OCI-LY1 (cell line): ENCODE measurements at regions not wholly inside any gene's neighbourhood (a gene's known extent, or its start where the extent isn't known, plus 50 kb on each side); places are given as distances from the start of the nearest gene placed in this dataset.

Experiments used
- H2AFZ ChIP-seq: fragments of 200-600 bp; sonication (generic), shearing (Covaris generic); 2 replicates; pipeline ENCODE4 v1.6.0; 2014; ENCODE audit warnings: antibody characterized with exemption, mild to moderate bottlenecking, low read length
- H3F3A ChIP-seq: fragments of 200-600 bp; sonication (generic), shearing (Covaris generic); 2 replicates; pipeline ENCODE4 v1.6.0; 2014; ENCODE audit warnings: mild to moderate bottlenecking, antibody characterized with exemption, low read length, moderate library complexity; ENCODE audit not compliant: insufficient read depth
- H3K27ac ChIP-seq: fragments of 200-600 bp; sonication (generic); 2 replicates; pipeline ENCODE4 v1.5.1; 2014; ENCODE audit warnings: low read length, mixed run types, mild to moderate bottlenecking, low read depth; ENCODE audit not compliant: poor library complexity, severe bottlenecking
- H3K27me3 ChIP-seq: fragments of 200-600 bp; sonication (generic); 2 replicates; pipeline ENCODE4 v1.6.0; 2014; ENCODE audit warnings: antibody characterized with exemption, mild to moderate bottlenecking, low read length, moderate library complexity; ENCODE audit not compliant: insufficient read depth
- H3K36me3 ChIP-seq: fragments of 200-600 bp; sonication (generic); 2 replicates; pipeline ENCODE4 v1.6.1; 2014; ENCODE audit warnings: mild to moderate bottlenecking, antibody characterized with exemption, low read length, moderate library complexity, mixed read lengths; ENCODE audit not compliant: insufficient read depth
- H3K4me1 ChIP-seq: fragments of 200-600 bp; sonication (generic); 2 replicates; pipeline ENCODE4 v1.5.1; 2014; ENCODE audit warnings: mild to moderate bottlenecking, low read length, moderate library complexity; ENCODE audit not compliant: insufficient read depth, severe bottlenecking
- H3K4me2 ChIP-seq: fragments of 200-600 bp; sonication (generic), shearing (Covaris generic); 2 replicates; pipeline ENCODE4 v1.6.1; 2014; ENCODE audit warnings: low read length
- H3K4me3 ChIP-seq: fragments of 200-600 bp; sonication (generic); 2 replicates; pipeline ENCODE4 v1.5.1; 2014; ENCODE audit warnings: low read length, low read depth, mild to moderate bottlenecking, mixed read lengths; ENCODE audit not compliant: poor library complexity, severe bottlenecking
- H3K79me2 ChIP-seq: fragments of 200-600 bp; shearing (Covaris generic); 2 replicates; pipeline ENCODE4 v1.6.1; 2016; ENCODE audit warnings: mixed run types, low read length, mixed read lengths; ENCODE audit not compliant: insufficient read depth
- H3K9ac ChIP-seq: fragments of 200-600 bp; sonication (generic), shearing (Covaris generic); 2 replicates; pipeline ENCODE4 v1.6.1; 2014; ENCODE audit warnings: mild to moderate bottlenecking, low read length, mixed read lengths
- H3K9me2 ChIP-seq: fragments of 200-600 bp; sonication (generic), shearing (Covaris generic); 2 replicates; pipeline ENCODE4 v1.6.1; 2014; ENCODE audit warnings: low read depth, mild to moderate bottlenecking, low read length, mixed read lengths
- H3K9me3 ChIP-seq: fragments of 200-600 bp; shearing (Covaris generic); 2 replicates; pipeline ENCODE4 v1.6.1; 2014; ENCODE audit warnings: low read length, mixed read lengths
- H4K20me1 ChIP-seq: fragments of 200-600 bp; sonication (generic), shearing (Covaris generic); 2 replicates; pipeline ENCODE4 v1.6.0; 2016; ENCODE audit warnings: mild to moderate bottlenecking, low read length; ENCODE audit not compliant: insufficient read depth
- EZH2 ChIP-seq: fragments of 200-600 bp; sonication (generic), shearing (Covaris generic); IDR thresholded peaks from 2 replicates; pipeline ENCODE4 v1.8.0; 2017; ENCODE audit warnings: borderline replicate concordance, mixed run types, mild to moderate bottlenecking, antibody characterized with exemption, low read length, moderate library complexity, mixed read lengths
- TF ChIP-seq, protein P1 (sequence below): fragments of 200-600 bp; sonication (generic), shearing (Covaris generic); IDR thresholded peaks from 2 replicates; pipeline ENCODE4 v1.5.1; 2017; ENCODE audit warnings: mild to moderate bottlenecking, antibody characterized with exemption, low read length, moderate library complexity, mixed read lengths

DNA sequence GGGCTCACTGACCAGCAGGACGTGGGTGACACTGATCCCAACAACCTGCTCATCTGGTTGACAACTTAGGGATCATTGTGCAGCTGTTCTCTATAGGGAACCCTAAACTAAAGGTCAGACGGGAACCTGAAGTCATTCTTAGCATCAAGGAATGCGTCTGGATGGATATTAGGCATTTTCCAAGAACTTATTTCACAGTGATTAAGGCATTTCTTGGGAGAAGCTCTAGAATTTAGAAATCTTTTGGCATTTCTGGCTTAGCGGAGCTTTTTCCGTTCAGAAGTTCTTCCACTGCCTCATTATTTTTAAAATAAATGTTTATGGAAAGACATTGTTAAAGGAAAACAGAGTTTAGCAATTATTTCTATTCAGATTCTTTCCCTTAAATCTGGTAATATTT, 303.3 kb upstream of the IGFBP3 start:
- no peak for TF ChIP-seq EZH2
- TF ChIP-seq, protein P1, sequence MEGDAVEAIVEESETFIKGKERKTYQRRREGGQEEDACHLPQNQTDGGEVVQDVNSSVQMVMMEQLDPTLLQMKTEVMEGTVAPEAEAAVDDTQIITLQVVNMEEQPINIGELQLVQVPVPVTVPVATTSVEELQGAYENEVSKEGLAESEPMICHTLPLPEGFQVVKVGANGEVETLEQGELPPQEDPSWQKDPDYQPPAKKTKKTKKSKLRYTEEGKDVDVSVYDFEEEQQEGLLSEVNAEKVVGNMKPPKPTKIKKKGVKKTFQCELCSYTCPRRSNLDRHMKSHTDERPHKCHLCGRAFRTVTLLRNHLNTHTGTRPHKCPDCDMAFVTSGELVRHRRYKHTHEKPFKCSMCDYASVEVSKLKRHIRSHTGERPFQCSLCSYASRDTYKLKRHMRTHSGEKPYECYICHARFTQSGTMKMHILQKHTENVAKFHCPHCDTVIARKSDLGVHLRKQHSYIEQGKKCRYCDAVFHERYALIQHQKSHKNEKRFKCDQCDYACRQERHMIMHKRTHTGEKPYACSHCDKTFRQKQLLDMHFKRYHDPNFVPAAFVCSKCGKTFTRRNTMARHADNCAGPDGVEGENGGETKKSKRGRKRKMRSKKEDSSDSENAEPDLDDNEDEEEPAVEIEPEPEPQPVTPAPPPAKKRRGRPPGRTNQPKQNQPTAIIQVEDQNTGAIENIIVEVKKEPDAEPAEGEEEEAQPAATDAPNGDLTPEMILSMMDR = no peak

DNA sequence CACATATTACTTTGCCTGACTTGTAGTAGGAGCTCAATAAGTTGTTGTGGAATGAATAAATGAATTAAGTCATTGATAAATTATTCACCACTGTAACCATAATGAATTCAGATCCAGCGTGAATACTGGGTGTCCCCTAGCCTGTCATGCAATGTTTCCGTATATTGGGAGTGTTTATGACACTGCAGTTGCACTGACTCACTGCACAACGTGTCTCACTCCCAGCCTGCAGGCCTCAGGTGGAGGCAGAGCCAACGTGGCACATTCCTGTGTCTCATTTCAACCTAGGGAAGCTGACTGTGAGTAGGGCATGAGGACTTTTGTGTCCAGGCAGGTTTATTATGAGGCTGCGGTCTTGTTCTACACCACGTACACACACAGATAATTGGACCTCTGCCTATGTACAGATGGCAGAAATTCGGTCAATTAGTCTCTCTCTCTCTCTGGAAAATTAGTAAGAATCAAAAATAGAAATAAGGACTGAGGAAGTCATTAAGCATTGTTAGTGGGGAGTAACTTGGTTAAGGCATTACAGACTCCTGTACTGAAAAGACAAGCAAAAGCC, 299.1 kb upstream of the IGFBP3 start:
- no peaks in the 10 kb centered on the region for H3K9me3 ChIP-seq
- TF ChIP-seq EZH2 = no peak
- TF ChIP-seq, protein P1 = no peak
- H3K4me3 ChIP-seq = no peak overlapping the region
- H3K27me3 ChIP-seq = no peaks in the 10 kb centered on the region
- no peaks in the 10 kb centered on the region for H3K36me3 ChIP-seq
- H3K79me2 ChIP-seq = no peaks in the 10 kb centered on the region
- H3F3A ChIP-seq = no peaks in the 10 kb centered on the region
- no peaks in the 10 kb centered on the region for H3K4me1 ChIP-seq
- no peak overlapping the region for H3K9ac ChIP-seq
- H4K20me1 ChIP-seq = no peaks in the 10 kb centered on the region
- H3K9me2 ChIP-seq = no peaks in the 10 kb centered on the region
- H2AFZ ChIP-seq = no peak overlapping the region
- H3K27ac ChIP-seq = no peak overlapping the region
- no peak overlapping the region for H3K4me2 ChIP-seq

More for the DNA sequence above, 303.3 kb upstream of the IGFBP3 start:
- no peaks in the 10 kb centered on the region for H3K27me3 ChIP-seq
- no peaks in the 10 kb centered on the region for H3K36me3 ChIP-seq
- no peak overlapping the region for H3K27ac ChIP-seq
- H2AFZ ChIP-seq = no peak overlapping the region
- no peak overlapping the region for H3K4me2 ChIP-seq
- no peaks in the 10 kb centered on the region for H3F3A ChIP-seq
- no peak overlapping the region for H3K4me3 ChIP-seq
- no peaks in the 10 kb centered on the region for H3K79me2 ChIP-seq
- no peaks in the 10 kb centered on the region for H3K9me3 ChIP-seq
- no peak overlapping the region for H3K9ac ChIP-seq
- H3K9me2 ChIP-seq = no peaks in the 10 kb centered on the region
- H4K20me1 ChIP-seq = no peaks in the 10 kb centered on the region
- H3K4me1 ChIP-seq = no peaks in the 10 kb centered on the region

DNA sequence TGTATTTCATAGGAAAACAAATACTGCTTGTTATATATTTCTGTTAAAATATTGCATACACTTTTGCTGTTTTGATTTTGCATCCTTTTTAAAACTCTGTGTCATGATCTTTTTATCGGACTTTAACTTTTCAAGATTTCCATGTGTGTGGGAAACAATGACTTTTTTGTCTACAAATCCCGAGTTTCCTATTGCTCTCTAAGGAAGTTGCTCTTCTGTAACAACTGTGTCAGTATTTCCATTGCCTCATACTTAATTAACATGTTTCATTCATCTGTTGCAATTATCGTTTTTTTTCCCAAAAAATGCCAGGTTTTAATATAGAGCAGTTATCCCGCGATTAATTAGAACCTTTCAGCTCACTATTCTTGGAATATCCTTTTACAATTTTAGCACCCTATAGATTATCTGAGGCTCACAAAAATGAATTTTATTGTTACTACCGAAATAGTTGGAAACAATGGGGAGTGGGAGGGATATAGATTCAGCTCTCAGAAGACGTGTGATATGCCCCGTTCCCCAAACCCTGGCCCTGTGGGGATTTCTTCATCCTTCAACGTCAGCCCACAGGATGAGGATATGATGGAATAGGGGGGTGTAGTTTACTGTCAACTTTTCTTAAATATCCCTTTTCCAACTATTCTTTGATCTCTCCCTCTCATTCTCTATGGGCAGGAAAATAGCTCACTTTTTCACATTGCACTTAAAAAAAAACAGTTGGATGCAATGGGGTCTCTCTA, 297.6 kb upstream of the IGFBP3 start:
- no peaks in the 10 kb centered on the region for H3K4me1 ChIP-seq
- H3K79me2 ChIP-seq = no peaks in the 10 kb centered on the region
- H3K4me3 ChIP-seq = no peak overlapping the region
- no peak overlapping the region for H3K27ac ChIP-seq
- TF ChIP-seq, protein P1 = no peak
- TF ChIP-seq EZH2 = no peak
- no peak overlapping the region for H3K9ac ChIP-seq
- no peaks in the 10 kb centered on the region for H3K36me3 ChIP-seq
- no peak overlapping the region for H3K4me2 ChIP-seq
- no peaks in the 10 kb centered on the region for H3F3A ChIP-seq
- no peak overlapping the region for H2AFZ ChIP-seq
- no peaks in the 10 kb centered on the region for H3K9me2 ChIP-seq
- H4K20me1 ChIP-seq = no peaks in the 10 kb centered on the region
- H3K27me3 ChIP-seq = no peaks in the 10 kb centered on the region
- no peaks in the 10 kb centered on the region for H3K9me3 ChIP-seq
